ENCODE measurements at regions not wholly inside any gene's neighbourhood (a gene's known extent, or its start where the extent isn't known, plus 50 kb on each side); places are given as distances from the start of the nearest gene placed in this dataset.

DNA sequence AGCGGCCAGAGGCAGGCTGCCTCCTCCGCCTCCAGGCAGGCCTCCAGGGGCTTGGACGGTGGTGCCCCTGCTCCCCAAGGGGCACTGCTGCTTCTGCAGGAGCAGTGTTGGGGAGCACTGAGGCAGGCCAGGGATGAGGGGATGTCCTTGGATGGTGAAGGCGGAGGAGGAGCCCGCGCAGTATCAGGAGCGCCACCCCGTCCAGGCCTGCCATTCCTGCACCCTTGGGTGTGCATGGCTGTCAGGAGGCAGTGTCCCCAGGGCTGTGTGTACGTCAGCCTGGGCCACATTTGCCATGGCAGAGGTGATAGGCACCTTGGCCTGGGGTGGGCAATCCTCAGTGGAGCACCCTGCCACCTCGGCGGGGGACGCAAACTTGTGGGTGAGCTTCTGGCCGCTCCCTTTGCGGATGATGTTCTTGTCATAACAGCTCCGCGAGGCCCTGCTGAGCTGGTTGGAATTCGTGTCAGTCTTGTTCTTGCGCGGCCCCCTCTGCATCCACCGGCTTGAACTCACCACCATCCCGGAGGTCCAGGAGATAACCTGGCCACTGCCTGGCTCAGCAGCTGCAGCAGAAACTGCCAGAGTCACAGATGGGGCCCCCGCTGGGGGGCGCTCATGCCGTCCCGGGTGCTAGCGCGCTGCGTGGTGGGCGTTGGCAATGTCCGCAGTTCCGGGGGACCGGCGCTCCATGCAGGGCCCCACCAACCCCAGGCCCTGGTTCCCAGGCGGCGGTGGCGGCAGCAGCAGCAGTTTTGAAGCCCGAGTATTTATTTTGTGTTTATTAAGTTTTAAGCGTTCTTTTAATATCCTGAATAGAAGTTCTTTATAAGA lies 182.3 kb upstream of the ADCY1 start:
- 79% methylated on average over 14 of the region's 38 CpGs; no CpG with 5 or more reads in 1 of the 2 experiments for WGBS, 2 experiments (ENCODE audit: extremely low coverage in 2 of 2, insufficient read length in 1 of 2)
- H2BK20ac ChIP-seq (ENCODE audit: low read depth, low read length) = no peak overlapping the region
- BruUV-seq (replicated peaks) = no TSS peak
- intact Hi-C loops (cut with micrococcal nuclease) (no loop called here), dilution Hi-C loops (cut with HindIII; ENCODE audit: low sequenced_read_pairs, unreplicated experiment) (no loop called here), in situ Hi-C loops (cut with MboI; ENCODE audit: low sequenced_read_pairs) (no loop called here)
- no peak for ATAC-seq (ENCODE audit: low read depth)
- TF ChIP-seq MAZ (IDR thresholded peaks at IDR 0.05; ENCODE audit: borderline replicate concordance, low read depth, low read length) (no peak), SMC3 (IDR thresholded peaks at IDR 0.05; ENCODE audit: low read depth, low read length) (no peak), FOS (IDR thresholded peaks at IDR 0.05; ENCODE audit: low read depth, low read length) (no peak), POLR2A (IDR thresholded peaks at IDR 0.05; ENCODE audit: low read depth, low read length) (no peak), CHD1 (IDR thresholded peaks at IDR 0.05; ENCODE audit: low read depth, low read length) (no peak), RCOR1 (IDR thresholded peaks at IDR 0.05; ENCODE audit: insufficient replicate concordance, low read length) (no peak), BHLHE40 (IDR thresholded peaks at IDR 0.05; ENCODE audit: low read depth, low read length) (no peak), MXI1 (IDR thresholded peaks at IDR 0.05; ENCODE audit: borderline replicate concordance, low read depth, low read length) (no peak), ELK1 (IDR thresholded peaks at IDR 0.05; ENCODE audit: borderline replicate concordance, low read depth, low read length) (no peak), CEBPB (IDR thresholded peaks at IDR 0.05; ENCODE audit: low read depth, low read length) (no peak), RAD21 (IDR thresholded peaks at IDR 0.05; ENCODE audit: low read length) (no peak), MAFK (IDR thresholded peaks at IDR 0.05; ENCODE audit: low read depth, low read length) (no peak)
- TF ChIP-seq, protein P1, sequence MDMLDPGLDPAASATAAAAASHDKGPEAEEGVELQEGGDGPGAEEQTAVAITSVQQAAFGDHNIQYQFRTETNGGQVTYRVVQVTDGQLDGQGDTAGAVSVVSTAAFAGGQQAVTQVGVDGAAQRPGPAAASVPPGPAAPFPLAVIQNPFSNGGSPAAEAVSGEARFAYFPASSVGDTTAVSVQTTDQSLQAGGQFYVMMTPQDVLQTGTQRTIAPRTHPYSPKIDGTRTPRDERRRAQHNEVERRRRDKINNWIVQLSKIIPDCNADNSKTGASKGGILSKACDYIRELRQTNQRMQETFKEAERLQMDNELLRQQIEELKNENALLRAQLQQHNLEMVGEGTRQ (IDR thresholded peaks at IDR 0.05; ENCODE audit: low read depth, low read length) = no peak
- H3K27ac ChIP-seq (ENCODE audit: insufficient read depth, low read length) = no peak overlapping the region
- CTCF ChIA-PET = no interaction called here
- H3K23ac ChIP-seq (ENCODE audit: low read depth, low read length) = no peak overlapping the region
- no peak overlapping the region for H4K5ac ChIP-seq (ENCODE audit: low read depth, low read length)
- no peaks in the 10 kb centered on the region for H3K27me3 ChIP-seq (ENCODE audit: control insufficient read depth, insufficient read depth, low read length)
- no peak overlapping the region for H3K56ac ChIP-seq (ENCODE audit: extremely low read depth, insufficient read depth, low read length)
- H2AK5ac ChIP-seq (ENCODE audit: low read depth, low read length) = no peak overlapping the region
- no peaks in the 10 kb centered on the region for H3K36me3 ChIP-seq (ENCODE audit: control insufficient read depth, insufficient read depth, low read length)
- H3K9me3 ChIP-seq (ENCODE audit: control insufficient read depth, insufficient read depth, low read length) = no peaks in the 10 kb centered on the region
- H2AFZ ChIP-seq (replicated peaks; ENCODE audit: low read length, poor library complexity) = peak overlapping the region; percentile 49
- no peak overlapping the region for H2AK9ac ChIP-seq (replicated peaks; ENCODE audit: low read depth, low read length, poor library complexity)
- no peak overlapping the region for H2BK15ac ChIP-seq (ENCODE audit: low read depth, low read length)
- H2BK120ac ChIP-seq (ENCODE audit: low read depth, low read length) = no peak overlapping the region
- DNase-seq = no peak
- no peak overlapping the region for H3K9ac ChIP-seq (ENCODE audit: low read depth, low read length)
- no peaks in the 10 kb centered on the region for H4K20me1 ChIP-seq (ENCODE audit: insufficient read depth, low read length)
- H3K14ac ChIP-seq (replicated peaks; ENCODE audit: low read depth, low read length) = no peak overlapping the region
- H3K79me1 ChIP-seq (ENCODE audit: low read depth in 1 of 2, low read length in 2 of 2) = no peaks in the 10 kb centered on the region
- H3K9me1 ChIP-seq (ENCODE audit: insufficient read depth, low read length) = no peaks in the 10 kb centered on the region
- H3K18ac ChIP-seq (ENCODE audit: low read depth, low read length) = no peak overlapping the region
- no peak overlapping the region for H3K4ac ChIP-seq (ENCODE audit: low read depth, low read length)
- H3K4me3 ChIP-seq (ENCODE audit: insufficient read depth, low read depth, low read length) = no peak overlapping the region
- H4K91ac ChIP-seq (ENCODE audit: insufficient read depth, low read depth, low read length) = no peak overlapping the region
- no peak overlapping the region for H4K8ac ChIP-seq (ENCODE audit: low read depth in 2 of 2, low read length in 2 of 2)
- H3K4me2 ChIP-seq (ENCODE audit: low read depth, low read length) = no peak overlapping the region
- no peaks in the 10 kb centered on the region for H3K4me1 ChIP-seq (ENCODE audit: control insufficient read depth, insufficient read depth, low read length)
- H2BK5ac ChIP-seq (ENCODE audit: low read depth, low read length, poor library complexity, severe bottlenecking) = no peak overlapping the region
- POLR2A ChIA-PET (ENCODE audit: unreplicated experiment) = no interaction called here
